HG03342 (cell line): ENCODE measurements at regions not wholly inside any gene's neighbourhood (a gene's known extent, or its start where the extent isn't known, plus 50 kb on each side); places are given as distances from the start of the nearest gene placed in this dataset.

Experiments
- ATAC-seq: cut with Tn5 transposase; IDR thresholded peaks from one replicate; pipeline ENCODE4 v1.9.1; 2021; ENCODE audit warnings: mild to moderate bottlenecking, moderate library complexity; ENCODE audit not compliant: unreplicated experiment

- no peak for ATAC-seq
Observed at GRCh38 chr15:95296643-95297042, 1033.9 kb upstream of the NR2F2 start.

- no peak for ATAC-seq
Observed at GRCh38 chr15:95298729-95299128, 1031.8 kb upstream of the NR2F2 start.

GRCh38 chr15:95300958-95301357, 1029.5 kb upstream of the NR2F2 start:
- no peak for ATAC-seq

- ATAC-seq = no peak
Observed at GRCh38 chr15:95302206-95302605, 1028.3 kb upstream of the NR2F2 start.

- ATAC-seq = no peak
Observed at GRCh38 chr15:95302809-95303208, 1027.7 kb upstream of the NR2F2 start.

GRCh38 chr15:95303713-95304112, 1026.8 kb upstream of the NR2F2 start:
- no peak for ATAC-seq

- no peak for ATAC-seq
Observed at GRCh38 chr15:95304151-95304946, 1026.2 kb upstream of the NR2F2 start.

GRCh38 chr15:95304947-95305400, 1025.5 kb upstream of the NR2F2 start:
- ATAC-seq = no peak

- no peak for ATAC-seq
Observed at GRCh38 chr15:95307115-95307514, 1023.4 kb upstream of the NR2F2 start.

- no peak for ATAC-seq
Observed at GRCh38 chr15:95319242-95319641, 1011.3 kb upstream of the NR2F2 start.

- ATAC-seq = no peak
Observed at GRCh38 chr15:95323796-95324195, 1006.7 kb upstream of the NR2F2 start.

GRCh38 chr15:95324656-95325055, 1005.8 kb upstream of the NR2F2 start:
- ATAC-seq = no peak

- no peak for ATAC-seq
Observed at GRCh38 chr15:95325763-95326404, 1004.6 kb upstream of the NR2F2 start.

- ATAC-seq = no peak
Observed at GRCh38 chr15:95326431-95327182, 1003.9 kb upstream of the NR2F2 start.

- no peak for ATAC-seq
Observed at GRCh38 chr15:95327183-95327525, 1003.3 kb upstream of the NR2F2 start.

- ATAC-seq = no peak
Observed at GRCh38 chr15:95327661-95328060, 1002.8 kb upstream of the NR2F2 start.

- ATAC-seq = no peak
Observed at GRCh38 chr15:95328559-95328958, 1001.9 kb upstream of the NR2F2 start.

- no peak for ATAC-seq
Observed at GRCh38 chr15:95329362-95329761, 1001.1 kb upstream of the NR2F2 start.

GRCh38 chr15:95341686-95342085, 988.8 kb upstream of the NR2F2 start:
- no peak for ATAC-seq

- no peak for ATAC-seq
Observed at GRCh38 chr15:95345867-95346266, 984.6 kb upstream of the NR2F2 start.

- no peak for ATAC-seq
Observed at GRCh38 chr15:95346721-95347475, 983.6 kb upstream of the NR2F2 start.
